ENCODE measurements at regions not wholly inside any gene's neighbourhood (a gene's known extent, or its start where the extent isn't known, plus 50 kb on each side); places are given as distances from the start of the nearest gene placed in this dataset.

DNA sequence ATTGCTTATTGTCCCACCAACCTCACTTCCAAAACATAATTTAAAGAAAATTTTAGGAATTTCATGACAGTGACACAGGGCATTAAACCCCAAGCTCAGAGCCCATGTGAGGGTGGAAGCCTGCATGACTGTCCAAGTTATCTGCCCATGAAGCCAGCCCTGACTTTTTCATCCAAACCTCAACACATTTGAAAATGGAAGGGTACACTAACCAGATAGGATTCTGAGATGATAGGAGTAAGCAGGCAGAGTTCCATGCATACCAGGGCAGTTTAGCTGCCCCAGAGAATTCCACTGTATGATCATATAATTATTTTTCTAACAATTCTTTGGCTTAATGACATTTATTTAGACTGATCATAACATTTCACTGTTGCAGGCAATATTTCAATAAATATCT lies 986.0 kb downstream of the TTLL7 start:
- DNase-seq: no peak

- DNase-seq: no peak
These were observed 987.7 kb downstream of the TTLL7 start for GRCh38 chr1:83011265-83011664.

GRCh38 chr1:83006271-83006670 lies 992.7 kb downstream of the TTLL7 start:
- DNase-seq: no peak

DNA sequence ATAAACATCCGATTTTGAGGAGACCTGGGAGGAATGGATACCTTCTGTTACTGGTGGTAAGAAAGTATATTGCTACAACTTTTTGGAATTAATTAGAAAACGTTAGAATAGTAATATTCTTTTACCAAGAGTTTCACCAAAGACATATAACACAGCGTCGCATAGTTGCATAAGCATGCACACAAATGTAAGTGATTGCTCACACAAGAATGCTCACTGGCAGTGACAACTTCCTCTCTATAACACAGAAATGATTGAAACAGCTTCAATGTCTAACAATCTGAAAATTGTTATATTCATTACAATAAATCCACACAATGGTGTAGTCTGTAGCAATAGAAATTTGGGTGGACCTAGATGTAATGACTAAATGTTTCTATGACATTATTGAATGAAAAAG lies 998.6 kb downstream of the TTLL7 start:
- no peak for DNase-seq

GRCh38 chr1:82995951-82996350 lies 1003.0 kb downstream of the TTLL7 start:
- DNase-seq: no peak

GRCh38 chr1:82994616-82995263 lies 1004.2 kb downstream of the TTLL7 start:
- no peak for DNase-seq

- no peak for DNase-seq
These were observed 1007.4 kb downstream of the TTLL7 start for GRCh38 chr1:82991569-82991968.

GRCh38 chr1:82979593-82980236 lies 1019.2 kb downstream of the TTLL7 start:
- DNase-seq: no peak

DNA sequence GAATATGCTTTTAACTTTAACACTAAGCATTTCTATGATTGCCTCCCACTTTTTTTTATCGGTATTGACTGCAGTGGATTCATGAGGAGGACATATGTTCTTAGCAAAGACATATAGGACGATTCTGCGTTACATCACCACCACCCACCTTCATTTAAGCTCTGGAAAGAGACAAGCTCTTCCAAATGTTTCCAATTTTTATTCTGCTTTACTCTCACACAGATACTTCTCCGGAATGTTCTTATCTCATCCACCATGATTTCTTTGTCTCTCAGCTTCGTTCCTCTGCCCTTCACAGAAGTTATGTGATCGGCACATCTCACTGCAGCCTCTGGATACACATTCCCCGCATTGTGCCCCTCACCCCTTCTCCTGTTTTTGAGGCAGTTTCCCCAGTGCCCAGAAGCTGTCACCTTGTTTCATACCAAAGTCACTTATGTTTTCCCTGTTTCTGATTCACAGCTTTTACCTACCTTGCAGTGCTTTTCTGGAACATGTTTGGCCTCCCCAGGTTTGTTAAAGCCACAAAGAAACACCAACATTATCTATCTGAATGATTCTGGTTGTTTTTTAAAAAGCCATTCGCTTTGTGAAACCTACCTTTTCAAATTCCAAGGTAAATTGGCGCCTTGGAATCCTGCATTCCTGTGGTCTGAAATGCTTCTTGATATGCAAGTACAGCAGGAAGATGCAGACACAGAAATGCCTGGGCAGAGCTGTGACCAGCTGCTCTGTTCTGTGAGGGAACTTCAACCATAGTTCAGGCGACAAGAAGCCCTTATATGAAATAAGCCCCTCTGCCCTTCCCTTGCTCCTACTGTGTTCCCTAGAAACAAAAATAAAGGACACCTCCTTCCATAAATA lies 1020.2 kb downstream of the TTLL7 start:
- DNase-seq: no peak

DNA sequence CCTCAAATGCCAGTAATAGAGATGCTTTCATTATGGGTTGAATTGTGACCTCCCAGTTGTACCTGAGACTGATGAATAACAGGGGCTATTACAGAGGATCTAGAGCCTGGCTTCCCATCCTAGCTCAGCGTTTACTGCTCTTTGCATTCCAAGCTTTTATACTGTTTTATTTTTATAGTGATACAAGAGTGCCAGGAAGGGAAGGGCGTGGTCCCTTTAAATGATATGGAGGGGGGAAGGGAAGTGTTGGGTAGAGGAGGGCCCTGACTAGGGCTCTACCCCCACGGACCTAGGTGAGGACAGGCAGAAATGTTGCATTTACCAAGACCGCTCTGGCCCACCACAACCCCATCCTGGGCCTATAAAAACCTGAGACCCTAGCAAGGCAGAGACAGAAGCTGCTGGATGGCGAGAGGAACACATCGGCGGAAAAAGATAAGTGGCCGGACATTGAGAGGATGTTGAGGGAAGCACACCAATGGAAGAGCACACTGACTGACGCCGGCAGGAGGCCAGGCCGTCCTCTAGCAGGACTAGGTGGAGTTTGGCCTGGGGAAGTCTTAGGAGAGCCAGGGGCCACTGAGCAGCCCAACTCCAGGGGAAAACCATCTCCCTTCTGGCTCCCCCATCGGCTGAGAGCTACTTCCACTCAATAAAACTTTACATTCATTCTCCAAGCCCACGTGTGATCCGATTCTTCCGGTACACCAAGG lies 1025.9 kb downstream of the TTLL7 start:
- no peak for DNase-seq

DNA sequence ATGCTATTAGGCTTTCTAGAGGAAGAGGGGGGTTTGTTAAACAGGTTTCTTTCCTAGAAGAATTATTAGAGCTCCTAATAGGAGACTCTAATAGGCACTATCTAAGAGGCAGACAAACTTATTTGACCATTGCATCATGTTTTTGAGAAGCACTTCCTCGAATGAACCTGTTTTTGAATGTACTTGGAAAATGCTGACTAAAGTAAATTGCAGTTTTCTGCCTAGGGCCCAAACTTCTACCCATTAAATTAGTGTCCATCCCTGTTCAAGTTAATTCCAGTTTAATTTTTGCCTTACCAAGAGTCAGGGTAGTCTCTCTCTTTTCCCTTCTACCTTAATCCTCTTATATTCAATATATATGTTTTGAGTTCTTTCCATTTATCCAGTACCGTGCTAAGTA lies 1029.6 kb downstream of the TTLL7 start:
- no peak for DNase-seq

DNA sequence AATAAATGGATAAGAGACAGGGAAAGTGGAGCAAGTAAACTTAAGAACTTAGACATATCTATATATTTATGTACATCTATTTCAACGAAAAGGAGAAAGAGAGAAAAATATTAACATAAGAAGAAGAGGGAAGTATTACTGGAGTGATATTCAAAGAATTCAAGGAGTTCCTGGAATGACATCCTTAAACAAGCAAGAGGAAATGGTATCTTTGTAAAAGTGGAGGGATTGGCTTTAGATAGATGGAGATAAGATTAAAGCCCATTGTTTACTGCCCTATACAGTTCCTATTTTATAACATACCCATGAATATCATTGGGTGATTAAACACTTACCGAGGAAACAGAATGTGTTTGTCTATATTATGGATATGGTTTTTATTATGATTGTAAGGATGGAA lies 1036.3 kb downstream of the TTLL7 start:
- DNase-seq: no peak

- no peak for DNase-seq
These were observed 1048.2 kb downstream of the TTLL7 start for GRCh38 chr1:82950606-82951200.

DNA sequence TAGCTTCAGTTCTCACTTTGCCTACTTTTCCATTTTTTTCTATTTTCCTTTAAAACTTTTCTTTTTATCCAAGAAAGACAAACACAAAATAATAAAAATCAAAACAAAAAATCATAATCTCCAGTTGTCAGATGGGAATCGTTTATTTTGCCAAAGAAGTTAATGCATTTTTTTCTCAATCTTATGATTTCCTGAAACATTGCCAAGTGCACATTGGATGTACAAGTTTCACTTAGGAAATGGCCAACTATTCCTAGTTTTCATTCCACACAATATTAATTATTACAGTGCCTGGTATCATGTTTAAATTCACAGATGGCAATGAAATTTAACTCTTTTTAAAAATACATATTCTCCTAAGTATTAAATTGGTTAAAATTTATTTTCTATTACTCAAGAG lies 1050.5 kb downstream of the TTLL7 start:
- no peak for DNase-seq

- no peak for DNase-seq
These were observed 1051.7 kb downstream of the TTLL7 start for GRCh38 chr1:82947278-82947677.

- no peak for DNase-seq
These were observed 1052.8 kb downstream of the TTLL7 start for GRCh38 chr1:82946096-82946605.

DNA sequence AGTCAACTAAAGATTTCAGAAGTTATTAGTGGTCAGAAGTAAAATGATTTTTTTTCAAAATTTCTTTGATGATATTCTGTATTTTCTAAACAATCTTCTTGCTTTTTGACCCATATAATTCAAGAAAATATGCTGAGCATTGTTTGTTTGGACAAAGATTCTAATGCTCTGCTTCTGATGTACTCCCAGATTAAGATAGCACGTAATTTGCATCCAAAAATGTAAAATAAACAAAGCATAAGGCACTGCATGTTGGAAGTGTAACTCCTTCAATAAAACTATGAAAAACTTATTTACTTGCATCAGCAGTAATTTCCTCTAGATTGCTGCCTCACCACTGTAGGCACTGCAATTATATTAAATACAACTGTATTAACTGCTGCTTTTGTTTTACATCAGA lies 1054.1 kb downstream of the TTLL7 start:
- no peak for DNase-seq

DNA sequence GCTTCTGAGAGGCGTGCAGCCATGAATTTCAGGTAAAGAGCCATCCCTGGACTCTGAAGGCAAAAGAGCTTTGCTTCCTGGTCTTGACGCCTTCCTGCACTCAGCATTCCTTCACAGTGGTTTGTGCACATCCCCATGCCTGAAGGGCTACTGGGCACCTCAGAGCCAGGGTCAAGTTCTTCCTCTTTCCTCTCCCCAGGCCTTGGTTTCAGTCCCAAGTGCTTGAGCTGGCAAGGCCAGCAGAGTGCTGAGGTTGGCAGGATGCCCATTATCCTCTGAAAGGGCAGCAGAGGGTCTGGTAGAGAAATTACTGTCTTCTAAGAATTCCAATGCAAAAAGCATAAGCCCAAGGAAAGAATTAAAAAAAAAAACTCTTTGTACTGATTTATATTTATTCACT lies 1064.9 kb downstream of the TTLL7 start:
- DNase-seq: no peak

GRCh38 chr1:82932727-82933126 lies 1066.2 kb downstream of the TTLL7 start:
- DNase-seq: no peak

- no peak for DNase-seq
These were observed 1066.7 kb downstream of the TTLL7 start for GRCh38 chr1:82932207-82932606.

- DNase-seq: peak in 1 of 2 donors; percentile 1
These were observed 1067.9 kb downstream of the TTLL7 start for GRCh38 chr1:82931006-82931405.

DNA sequence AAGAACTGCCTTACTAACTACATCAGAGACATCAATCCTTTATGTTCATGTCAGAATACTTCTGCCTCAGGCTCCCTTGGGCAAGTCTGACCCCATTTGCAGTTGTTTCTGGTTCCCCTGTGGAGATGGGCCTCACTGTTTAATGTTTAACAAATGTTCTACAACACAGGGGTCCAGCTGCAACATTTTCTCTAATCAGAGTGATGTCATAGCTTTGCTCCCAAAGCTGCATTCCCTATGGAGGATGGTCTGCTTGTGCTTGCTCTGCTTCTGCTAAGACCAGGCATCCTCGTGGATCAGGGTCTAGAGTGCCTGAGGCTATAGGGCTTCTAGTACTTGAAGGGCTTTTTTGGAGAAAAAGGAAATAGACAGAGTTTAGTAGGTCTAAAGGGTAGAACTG lies 1071.2 kb downstream of the TTLL7 start:
- DNase-seq: no peak

GRCh38 chr1:82924666-82925065 lies 1074.3 kb downstream of the TTLL7 start:
- DNase-seq: no peak

All from CD4-positive, alpha-beta T cell treated with Interleukin-4 for 1 hour (primary cell).